ENCODE measurements at regions not wholly inside any gene's neighbourhood (a gene's known extent, or its start where the extent isn't known, plus 50 kb on each side); places are given as distances from the start of the nearest gene placed in this dataset.

DNA sequence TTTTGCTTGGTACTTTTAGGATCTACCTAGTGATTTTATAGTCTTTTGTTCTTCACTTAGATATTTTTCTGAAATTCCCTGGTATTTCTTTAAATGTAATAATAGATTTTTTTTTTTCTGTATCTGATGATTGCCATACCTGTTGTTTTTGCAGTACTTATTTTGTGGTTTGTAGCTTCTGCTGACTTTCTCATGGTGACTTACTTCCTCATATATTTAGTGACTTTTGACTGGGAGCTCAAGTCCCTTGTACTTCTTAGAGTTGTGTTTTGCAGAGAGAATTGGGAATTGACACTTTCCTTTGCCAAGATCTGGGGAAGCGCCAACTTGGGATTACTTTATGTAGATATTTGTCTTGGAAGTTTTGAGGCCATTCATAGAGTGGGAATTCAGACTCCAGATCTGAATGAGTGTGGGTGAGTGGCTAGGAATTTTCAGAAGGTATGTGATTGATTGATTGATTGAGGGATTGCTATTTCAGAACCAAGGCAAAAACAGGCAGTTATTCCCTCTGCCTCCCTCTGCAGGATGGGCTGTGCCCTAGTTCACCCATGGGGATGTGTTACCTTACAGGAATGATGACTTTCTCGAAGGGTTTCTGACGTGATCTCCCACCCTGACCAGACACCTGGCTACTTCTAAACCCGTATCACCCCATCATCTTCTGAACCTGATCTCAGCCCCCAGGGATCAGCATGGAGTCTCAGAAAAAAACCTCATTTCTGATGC, 219.5 kb downstream of the URB2 start:
- TF ChIP-seq CTCF (IDR thresholded peaks at IDR 0.05) = no peak
- no peak for TF ChIP-seq POLR2A (IDR thresholded peaks at IDR 0.05; ENCODE audit: low read depth)
- no peak for TF ChIP-seq POLR2AphosphoS5 (IDR thresholded peaks at IDR 0.05)
- no peak for TF ChIP-seq EP300 (IDR thresholded peaks at IDR 0.05)

Measured in esophagus muscularis mucosa (tissue), 4 donors.